Mesothelial cell of epicardium (in vitro differentiated cells): ENCODE measurements at regions not wholly inside any gene's neighbourhood (a gene's known extent, or its start where the extent isn't known, plus 50 kb on each side); places are given as distances from the start of the nearest gene placed in this dataset.

ENCODE experiments used
- DNase-seq, 2 experiments: peaks; one replicate each; pipeline ENCODE4 v3.0.0; 2021; ENCODE audit warnings: low spot score in 2 of 2; ENCODE audit not compliant: unreplicated experiment in 2 of 2
- H3K27ac Mint-ChIP-seq: 2 replicates; pipeline ENCODE4 v1.8.0; 2021; ENCODE audit warnings: mixed read lengths
- H3K27me3 Mint-ChIP-seq: 2 replicates; pipeline ENCODE4 v1.8.0; 2021; ENCODE audit warnings: low read depth, mixed read lengths
- H3K36me3 Mint-ChIP-seq: 2 replicates; pipeline ENCODE4 v1.8.0; 2021; ENCODE audit warnings: mixed read lengths
- H3K4me1 Mint-ChIP-seq: 2 replicates; pipeline ENCODE4 v1.8.0; 2021; ENCODE audit warnings: mixed read lengths
- H3K4me3 Mint-ChIP-seq: 2 replicates; pipeline ENCODE4 v1.8.0; 2021; ENCODE audit warnings: mild to moderate bottlenecking, moderate library complexity, mixed read lengths
- H3K9me3 Mint-ChIP-seq: 2 replicates; pipeline ENCODE4 v1.8.0; 2021; ENCODE audit warnings: mixed read lengths
- CTCF ChIP-seq: fragments of 200-600 bp; sonication (generic); IDR thresholded peaks from one replicate; pipeline ENCODE4 v1.5.0; 2021; ENCODE audit warnings: antibody characterized with exemption; ENCODE audit not compliant: unreplicated experiment

DNA sequence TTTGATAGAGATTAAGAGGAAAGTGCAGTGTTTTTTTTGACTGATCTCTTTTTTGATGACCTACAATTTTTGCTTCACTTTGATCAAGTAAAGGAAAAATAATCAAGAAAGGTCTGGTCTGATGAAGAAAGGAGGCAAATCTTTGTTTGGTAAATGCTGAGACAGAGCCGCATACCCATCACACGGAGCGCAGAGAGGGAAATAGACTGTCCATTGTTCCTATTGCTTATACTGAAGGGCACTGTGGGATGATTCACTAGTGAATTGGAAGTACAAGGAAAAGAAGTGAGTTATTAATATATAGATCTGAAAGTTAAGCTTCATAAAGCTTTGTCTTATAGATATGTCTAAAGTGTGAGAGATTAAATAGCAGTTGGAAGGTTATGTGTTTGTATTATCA is 455.1 kb downstream of the PLCL1 start:
- no peak for TF ChIP-seq CTCF
- Mint-ChIP-seq H3K27me3 (peaks cover 42% of the 10 kb centered on the region), H3K4me1 (no peaks in the 10 kb centered on the region), H3K36me3 (no peaks in the 10 kb centered on the region), H3K4me3 (no peak overlapping the region), H3K27ac (no peak overlapping the region), H3K9me3 (no peaks in the 10 kb centered on the region)
- DNase-seq = no peak

DNA sequence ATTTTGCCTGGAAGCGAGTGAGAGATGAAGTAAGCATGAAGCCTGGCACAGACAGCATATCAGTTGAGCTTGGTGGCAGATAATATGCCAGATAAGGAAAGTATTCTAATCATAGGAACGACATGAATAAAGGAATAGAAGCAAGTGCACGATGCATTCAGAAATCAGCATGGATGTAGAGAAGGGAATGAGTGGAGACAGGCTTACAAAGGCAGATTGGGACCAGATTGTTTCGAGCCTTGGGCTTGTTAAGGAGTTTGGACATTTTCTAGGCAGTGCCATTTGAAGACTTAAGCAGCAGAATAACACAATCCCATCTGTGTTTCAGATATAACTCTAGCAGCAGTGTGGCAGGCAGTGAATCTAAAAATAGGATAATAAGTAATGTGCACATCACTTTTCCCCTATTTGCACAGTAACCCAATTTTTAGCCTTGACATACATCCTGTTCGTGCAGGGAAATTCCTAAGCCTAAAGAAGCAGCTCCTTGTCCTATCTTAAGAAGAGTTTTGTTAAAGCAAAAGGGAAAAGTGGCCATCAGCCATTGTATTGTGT is 450.2 kb downstream of the PLCL1 start:
- Mint-ChIP-seq H3K27me3 (peaks cover 48% of the 10 kb centered on the region), H3K36me3 (no peaks in the 10 kb centered on the region), H3K9me3 (no peaks in the 10 kb centered on the region), H3K4me3 (no peak overlapping the region), H3K4me1 (peaks cover 4% of the 10 kb centered on the region), H3K27ac (no peak overlapping the region)
- no peak for TF ChIP-seq CTCF
- no peak for DNase-seq

DNA sequence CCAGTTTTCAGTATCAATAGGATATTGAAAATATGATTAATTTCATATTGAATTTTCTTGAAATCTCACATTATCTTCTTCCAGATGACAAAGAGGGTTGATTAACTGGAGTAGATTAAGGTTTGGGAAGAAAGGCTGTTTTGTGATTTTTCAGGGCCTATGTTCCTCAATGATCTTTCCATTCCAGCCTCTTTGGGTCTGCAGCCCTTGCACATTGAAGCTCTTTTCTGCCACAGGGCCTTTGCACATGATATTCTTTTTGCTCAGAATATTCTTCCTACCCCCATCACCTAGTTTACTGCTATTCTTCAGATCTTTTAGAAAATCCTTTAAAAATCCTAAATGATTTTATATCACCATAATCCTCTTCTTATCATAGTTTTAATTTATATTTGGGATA is 449.6 kb downstream of the PLCL1 start:
- Mint-ChIP-seq H3K27ac (no peak overlapping the region), H3K9me3 (no peaks in the 10 kb centered on the region), H3K36me3 (no peaks in the 10 kb centered on the region), H3K4me1 (peaks cover 4% of the 10 kb centered on the region), H3K27me3 (peaks cover 43% of the 10 kb centered on the region), H3K4me3 (no peak overlapping the region)
- TF ChIP-seq CTCF = no peak
- DNase-seq = no peak

DNA sequence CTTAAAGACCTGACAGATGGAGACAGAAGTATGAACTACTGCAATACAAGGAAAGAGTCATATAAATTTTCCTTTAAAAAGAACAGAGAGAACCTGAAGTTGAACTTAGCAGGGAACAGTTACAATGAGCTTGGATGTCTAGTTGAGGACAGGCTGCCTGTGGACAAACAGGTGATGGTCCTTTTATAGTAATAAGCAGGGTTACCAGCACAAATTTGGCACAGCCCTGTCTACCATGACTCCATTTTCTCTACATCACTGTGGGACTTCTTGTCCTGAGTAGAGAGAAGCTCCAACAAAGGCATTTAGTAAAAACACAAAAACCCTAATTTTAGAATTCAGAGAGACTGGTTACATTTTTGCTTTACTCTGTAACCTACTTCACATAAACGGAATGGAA is 448.1 kb downstream of the PLCL1 start:
- Mint-ChIP-seq H3K27ac (no peak overlapping the region), H3K9me3 (no peaks in the 10 kb centered on the region), H3K4me3 (no peak overlapping the region), H3K4me1 (peaks cover 4% of the 10 kb centered on the region), H3K27me3 (peaks cover 28% of the 10 kb centered on the region), H3K36me3 (no peaks in the 10 kb centered on the region)
- TF ChIP-seq CTCF = no peak
- no peak for DNase-seq

GRCh38 chr2:198242093-198242492 is 437.7 kb downstream of the PLCL1 start:
- Mint-ChIP-seq H3K27me3 (peaks cover 42% of the 10 kb centered on the region), H3K4me3 (no peak overlapping the region), H3K27ac (no peak overlapping the region), H3K4me1 (no peaks in the 10 kb centered on the region), H3K9me3 (no peaks in the 10 kb centered on the region), H3K36me3 (no peaks in the 10 kb centered on the region)
- no peak for TF ChIP-seq CTCF
- no peak for DNase-seq

DNA sequence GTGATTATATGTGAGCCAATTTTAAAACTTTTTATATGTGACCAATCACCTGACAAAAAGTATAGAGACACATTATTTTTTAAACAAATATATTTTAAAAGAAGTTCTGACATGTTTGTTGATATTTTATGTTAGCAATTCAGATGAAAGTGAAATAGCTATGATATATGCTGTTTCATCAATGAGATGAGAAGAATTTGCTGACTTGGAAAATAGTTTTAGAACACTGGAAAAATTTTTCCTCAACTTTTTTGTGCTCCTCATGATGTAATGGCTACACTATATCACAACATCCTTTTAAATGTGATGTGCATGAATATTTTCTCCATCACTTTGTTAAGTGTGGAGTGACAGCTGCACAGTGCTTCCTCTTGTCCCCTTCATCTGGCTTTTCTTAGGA is 434.0 kb downstream of the PLCL1 start:
- Mint-ChIP-seq H3K4me3 (no peak overlapping the region), H3K27me3 (peaks cover 25% of the 10 kb centered on the region), H3K4me1 (no peaks in the 10 kb centered on the region), H3K27ac (no peak overlapping the region), H3K9me3 (no peaks in the 10 kb centered on the region), H3K36me3 (no peaks in the 10 kb centered on the region)
- TF ChIP-seq CTCF = no peak
- DNase-seq = no peak
